ENCODE measurements at regions not wholly inside any gene's neighbourhood (a gene's known extent, or its start where the extent isn't known, plus 50 kb on each side); places are given as distances from the start of the nearest gene placed in this dataset.

DNA sequence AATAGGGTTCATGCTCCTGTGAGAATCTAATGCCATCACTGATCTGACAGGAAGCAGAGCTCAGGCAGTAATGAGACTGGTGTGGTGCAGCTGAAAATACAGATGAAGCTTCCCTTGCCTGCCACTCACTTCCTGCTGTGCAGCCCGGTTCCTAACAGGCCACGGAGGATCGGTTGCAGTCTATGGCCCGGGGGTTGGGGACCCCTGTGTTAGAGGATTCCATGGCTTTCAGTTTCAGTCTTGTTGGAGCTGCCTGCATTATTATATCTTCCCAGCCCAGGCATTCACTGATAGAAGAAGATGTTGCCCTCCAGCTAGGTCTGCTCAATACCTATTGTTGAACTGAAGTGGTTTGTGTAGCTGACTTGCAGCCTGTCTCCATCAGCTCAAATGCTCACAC, 1298.8 kb downstream of the TYW1 start:
- no peak for DNase-seq
- H3K9me3 ChIP-seq, result no peaks in the 10 kb centered on the region
- no peaks in the 10 kb centered on the region for H3K27me3 ChIP-seq
- no peak overlapping the region for H3K4me3 ChIP-seq
- H3K36me3 ChIP-seq, result no peaks in the 10 kb centered on the region

GRCh38 chr7:68304536-68304935, 1293.7 kb upstream of the AUTS2 start:
- Histone ChIP-seq H3K27me3 (no peaks in the 10 kb centered on the region), H3K4me3 (no peak overlapping the region), H3K9me3 (no peaks in the 10 kb centered on the region), H3K36me3 (no peaks in the 10 kb centered on the region)
- DNase-seq, result no peak

DNA sequence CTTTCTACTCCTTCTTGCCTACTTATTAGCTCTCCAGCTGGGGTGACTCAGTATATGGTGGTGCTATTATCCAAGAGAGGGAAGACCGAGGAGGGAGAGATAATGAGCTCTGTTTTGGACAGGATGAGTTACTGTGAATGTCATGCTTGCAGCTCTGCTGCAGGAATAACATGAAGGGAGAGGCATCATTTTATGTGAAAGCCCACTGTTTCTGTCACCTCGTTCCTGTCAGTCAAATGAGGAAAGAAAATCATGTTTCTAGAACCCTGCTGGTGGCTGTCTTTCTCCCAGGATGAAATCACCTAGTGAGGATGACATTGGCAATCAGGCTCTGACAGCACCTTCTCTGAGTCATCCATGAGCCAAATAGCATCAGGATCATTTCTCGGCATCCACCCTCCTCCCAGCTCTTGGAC, 1291.6 kb upstream of the AUTS2 start:
- peak; percentile 19 for DNase-seq
- H3K36me3 ChIP-seq, result no peaks in the 10 kb centered on the region
- no peaks in the 10 kb centered on the region for H3K27me3 ChIP-seq
- no peaks in the 10 kb centered on the region for H3K9me3 ChIP-seq
- no peak overlapping the region for H3K4me3 ChIP-seq

DNA sequence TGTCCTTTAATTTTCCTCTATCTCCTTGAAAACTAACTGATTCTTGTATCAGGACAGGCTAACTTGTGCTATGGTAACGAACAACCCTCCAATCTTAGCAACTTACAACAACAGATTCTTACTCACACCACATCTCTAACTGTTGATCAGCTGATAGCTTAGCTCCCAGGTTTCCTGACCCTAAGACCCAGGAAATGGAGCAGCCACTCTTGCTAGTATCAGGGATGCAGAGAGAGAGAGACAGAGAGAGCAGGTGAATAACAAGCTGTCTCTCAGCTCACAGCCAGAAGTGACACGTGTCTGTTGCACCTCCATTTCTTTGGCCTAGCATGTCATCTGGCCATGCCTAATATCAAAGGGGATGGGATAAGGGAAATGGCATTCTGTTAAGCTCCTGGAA, 1289.0 kb upstream of the AUTS2 start:
- DNase-seq, result no peak
- H3K36me3 ChIP-seq, result no peaks in the 10 kb centered on the region
- H3K9me3 ChIP-seq, result no peaks in the 10 kb centered on the region
- no peak overlapping the region for H3K4me3 ChIP-seq
- H3K27me3 ChIP-seq, result no peaks in the 10 kb centered on the region

- H3K27me3 ChIP-seq, result no peaks in the 10 kb centered on the region
- no peaks in the 10 kb centered on the region for H3K9me3 ChIP-seq
- no peak overlapping the region for H3K4me3 ChIP-seq
- no peak for DNase-seq
- H3K36me3 ChIP-seq, result no peaks in the 10 kb centered on the region
These were observed 1288.5 kb upstream of the AUTS2 start for GRCh38 chr7:68309806-68310205.

DNA sequence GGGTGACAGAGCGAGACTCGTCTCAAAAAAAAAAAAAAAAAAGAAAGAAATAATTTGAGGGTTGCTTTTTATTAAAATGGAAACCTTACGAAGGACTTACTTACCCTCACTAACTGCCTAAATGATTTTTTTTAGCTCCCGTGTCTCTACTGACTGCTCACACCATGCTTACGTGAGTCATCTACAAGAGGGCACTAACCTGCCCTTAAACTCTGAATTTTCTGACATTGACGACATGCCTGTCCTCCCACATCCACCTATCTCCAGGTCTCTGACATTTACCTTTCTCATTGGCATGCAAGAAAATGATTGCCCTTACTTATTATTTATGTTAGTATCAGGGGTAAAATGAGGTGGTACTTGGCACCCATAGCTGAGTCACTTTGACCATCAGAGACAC, 1286.3 kb upstream of the AUTS2 start:
- no peak for DNase-seq
- H3K4me3 ChIP-seq, result no peak overlapping the region
- H3K9me3 ChIP-seq, result no peaks in the 10 kb centered on the region
- no peaks in the 10 kb centered on the region for H3K36me3 ChIP-seq
- no peaks in the 10 kb centered on the region for H3K27me3 ChIP-seq

GRCh38 chr7:68313806-68314205, 1284.5 kb upstream of the AUTS2 start:
- Histone ChIP-seq H3K27me3 (no peaks in the 10 kb centered on the region), H3K9me3 (no peaks in the 10 kb centered on the region), H3K4me3 (no peak overlapping the region), H3K36me3 (no peaks in the 10 kb centered on the region)
- DNase-seq, result no peak

GRCh38 chr7:68314208-68314607, 1284.1 kb upstream of the AUTS2 start:
- no peak for DNase-seq

GRCh38 chr7:68317476-68317875, 1280.8 kb upstream of the AUTS2 start:
- Histone ChIP-seq H3K9me3 (no peaks in the 10 kb centered on the region), H3K27me3 (no peaks in the 10 kb centered on the region), H3K4me3 (no peak overlapping the region), H3K36me3 (no peaks in the 10 kb centered on the region)
- no peak for DNase-seq

More at GRCh38 chr7:68314208-68314607, 1284.1 kb upstream of the AUTS2 start:
- Histone ChIP-seq H3K36me3 (no peaks in the 10 kb centered on the region), H3K9me3 (no peaks in the 10 kb centered on the region), H3K4me3 (no peak overlapping the region), H3K27me3 (no peaks in the 10 kb centered on the region)

DNA sequence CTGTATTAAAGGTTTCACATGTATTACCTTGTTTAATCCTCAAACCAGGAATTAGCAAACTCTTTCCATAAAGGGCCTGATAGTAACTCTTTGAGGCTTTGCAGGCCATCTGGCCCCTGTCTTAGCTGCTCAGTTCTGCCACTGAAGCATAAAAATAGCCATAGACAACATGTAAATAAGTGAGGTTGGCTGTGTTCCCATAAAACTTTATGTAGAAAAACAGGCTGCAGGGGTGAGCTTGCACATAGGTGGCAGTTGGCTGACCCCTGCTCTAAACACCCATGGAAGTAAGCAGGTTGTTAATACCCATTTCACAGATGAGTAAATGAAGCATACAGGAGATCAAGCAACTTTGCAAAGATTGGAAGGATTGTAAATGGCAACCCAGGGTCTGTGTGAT, 1279.2 kb upstream of the AUTS2 start:
- DNase-seq, result no peak
- Histone ChIP-seq H3K27me3 (no peaks in the 10 kb centered on the region), H3K4me3 (no peak overlapping the region), H3K36me3 (no peaks in the 10 kb centered on the region), H3K9me3 (no peaks in the 10 kb centered on the region)

- H3K36me3 ChIP-seq, result no peaks in the 10 kb centered on the region
- no peaks in the 10 kb centered on the region for H3K27me3 ChIP-seq
- H3K4me3 ChIP-seq, result no peak overlapping the region
- H3K9me3 ChIP-seq, result no peaks in the 10 kb centered on the region
- DNase-seq, result peak; percentile 34
These were observed 1277.1 kb upstream of the AUTS2 start for GRCh38 chr7:68321076-68321639.

GRCh38 chr7:68321776-68322496, 1276.3 kb upstream of the AUTS2 start:
- H3K4me3 ChIP-seq, result no peak overlapping the region
- no peaks in the 10 kb centered on the region for H3K9me3 ChIP-seq
- peak; percentile 1 for DNase-seq
- H3K27me3 ChIP-seq, result no peaks in the 10 kb centered on the region
- H3K36me3 ChIP-seq, result no peaks in the 10 kb centered on the region

DNA sequence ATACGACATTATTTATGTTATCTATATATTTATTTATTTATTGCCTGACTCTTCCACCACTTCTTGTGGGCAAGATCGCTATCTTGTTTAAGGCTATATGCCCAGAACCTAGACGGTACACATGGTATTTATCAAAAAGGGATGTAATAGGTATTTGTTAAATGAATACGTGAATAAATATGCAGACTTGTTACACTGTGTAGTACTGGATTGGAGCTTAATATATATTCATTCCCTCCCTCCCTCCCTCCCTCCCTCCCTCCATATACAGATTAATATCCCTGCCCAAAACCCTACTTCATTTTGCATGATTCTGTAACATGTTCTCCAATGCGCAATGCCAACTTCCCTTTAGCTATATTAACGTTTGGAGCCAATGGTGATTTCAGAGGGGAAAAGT, 1273.7 kb upstream of the AUTS2 start:
- Histone ChIP-seq H3K36me3 (no peaks in the 10 kb centered on the region), H3K27me3 (no peaks in the 10 kb centered on the region), H3K4me3 (no peak overlapping the region), H3K9me3 (no peaks in the 10 kb centered on the region)
- DNase-seq, result no peak

DNA sequence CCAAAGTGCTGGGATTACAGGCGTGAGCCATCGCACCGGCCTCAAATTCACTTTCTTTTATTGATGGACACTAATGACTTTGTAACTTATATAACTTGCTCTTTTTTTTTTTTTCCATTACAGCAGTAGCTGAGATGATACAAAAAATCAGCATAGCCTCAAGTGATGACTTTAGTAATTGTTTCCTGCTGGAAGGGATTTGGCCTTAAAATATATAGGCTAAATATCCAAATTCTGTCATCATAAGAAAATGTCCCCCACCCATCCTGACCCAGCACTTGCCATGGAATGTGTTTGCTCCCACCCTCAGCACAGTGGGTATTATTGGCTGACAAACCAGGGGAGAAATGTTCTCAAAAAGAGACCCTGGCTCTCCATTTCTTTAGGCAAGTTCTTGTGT, 1264.1 kb upstream of the AUTS2 start:
- no peak for DNase-seq
- peaks cover 3% of the 10 kb centered on the region; the same call in 1 of the 2 replicates for H3K9me3 ChIP-seq
- no peak overlapping the region for H3K4me3 ChIP-seq
- no peaks in the 10 kb centered on the region for H3K27me3 ChIP-seq
- no peaks in the 10 kb centered on the region for H3K36me3 ChIP-seq

DNA sequence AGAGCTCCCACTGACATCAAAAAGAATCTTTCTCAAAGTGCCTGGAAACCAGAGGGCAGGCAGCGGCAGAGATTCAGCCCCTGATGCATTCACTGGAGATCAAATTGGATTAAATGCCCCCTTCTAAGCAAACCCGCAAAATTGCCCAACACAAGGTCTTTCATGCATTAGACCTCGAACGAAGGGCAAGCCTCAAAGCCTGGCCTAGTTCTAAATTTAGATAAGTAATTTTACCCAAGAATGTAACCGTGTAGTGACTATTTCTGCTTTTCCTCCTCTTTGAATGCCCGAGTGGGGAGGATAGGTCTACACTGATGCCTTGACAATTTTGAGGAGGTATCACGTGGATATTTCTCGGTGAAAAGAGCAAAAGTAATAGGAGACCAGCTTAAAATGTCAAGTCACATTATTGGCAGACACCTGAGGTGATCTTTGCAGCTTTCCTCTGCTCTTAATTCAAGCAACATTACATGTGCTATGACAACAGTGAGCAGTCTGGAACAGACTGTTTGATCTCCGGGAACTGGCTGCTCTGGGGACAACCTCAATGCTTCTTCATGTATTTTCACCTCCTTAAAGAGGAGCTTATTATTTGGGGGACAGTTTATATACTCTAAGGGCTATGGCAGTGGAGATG, 1263.5 kb upstream of the AUTS2 start:
- Histone ChIP-seq H3K4me3 (no peak overlapping the region), H3K36me3 (no peaks in the 10 kb centered on the region), H3K9me3 (peaks cover 3% of the 10 kb centered on the region; the same call in 1 of the 2 replicates), H3K27me3 (no peaks in the 10 kb centered on the region)
- DNase-seq, result no peak

DNA sequence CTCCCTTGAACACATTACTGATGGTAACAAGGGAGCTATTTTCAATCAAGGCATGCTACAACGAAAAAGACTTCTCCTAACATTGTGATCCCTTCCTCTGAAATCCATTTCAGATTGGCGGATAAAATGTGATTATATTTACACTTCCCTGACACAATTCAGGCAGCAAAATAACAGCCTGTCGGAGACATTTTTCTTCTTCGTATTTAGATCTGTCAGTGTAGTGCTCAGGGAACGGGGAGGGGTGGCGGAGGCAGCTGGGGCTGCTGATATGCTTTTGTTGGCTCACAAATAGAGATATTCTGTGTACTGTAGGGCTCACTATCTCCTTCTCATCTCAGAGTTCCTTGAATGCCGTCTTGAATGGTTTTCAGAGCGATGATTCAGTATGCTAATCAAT, 1261.7 kb upstream of the AUTS2 start:
- no peak for DNase-seq
- H3K4me3 ChIP-seq, result no peak overlapping the region

GRCh38 chr7:68348401-68348800, 1249.9 kb upstream of the AUTS2 start:
- H3K36me3 ChIP-seq, result no peaks in the 10 kb centered on the region
- no peaks in the 10 kb centered on the region for H3K27me3 ChIP-seq
- no peak overlapping the region for H3K4me3 ChIP-seq
- no peaks in the 10 kb centered on the region for H3K9me3 ChIP-seq
- no peak for DNase-seq

More for the DNA sequence above, 1261.7 kb upstream of the AUTS2 start:
- Histone ChIP-seq H3K9me3 (no peaks in the 10 kb centered on the region), H3K27me3 (no peaks in the 10 kb centered on the region), H3K36me3 (no peaks in the 10 kb centered on the region)

All from MG63 (cell line).